ENCODE measurements at regions not wholly inside any gene's neighbourhood (a gene's known extent, or its start where the extent isn't known, plus 50 kb on each side); places are given as distances from the start of the nearest gene placed in this dataset.
"Not testable (repeated sequence)": the region's sequence is repeated elsewhere in the genome, so short reads cannot be mapped to it uniquely, and the experiment has no call there.

- no peak for DNase-seq (ENCODE audit: low read depth in 2 of 2)
These were observed 476.7 kb upstream of the CBLB start for GRCh38 chr3:106345353-106346027.

GRCh38 chr3:106347350-106347749 lies 478.5 kb upstream of the CBLB start:
- DNase-seq (ENCODE audit: low read depth in 2 of 2): no peak

GRCh38 chr3:106348139-106348690 lies 479.4 kb upstream of the CBLB start:
- DNase-seq (ENCODE audit: low read depth in 2 of 2): no peak

GRCh38 chr3:106349191-106349881 lies 480.5 kb upstream of the CBLB start:
- no peak for DNase-seq (ENCODE audit: low read depth in 2 of 2)

- DNase-seq (ENCODE audit: low read depth in 2 of 2): no peak
These were observed 487.1 kb upstream of the CBLB start for GRCh38 chr3:106355873-106356272.

- DNase-seq (ENCODE audit: low read depth in 2 of 2): no peak
These were observed 490.9 kb upstream of the CBLB start for GRCh38 chr3:106359692-106360091.

- not testable (repeated sequence) for DNase-seq (ENCODE audit: low read depth in 2 of 2)
These were observed 492.1 kb upstream of the CBLB start for GRCh38 chr3:106360901-106361300.

GRCh38 chr3:106364477-106364876 lies 495.7 kb upstream of the CBLB start:
- DNase-seq (ENCODE audit: low read depth in 2 of 2): no peak

GRCh38 chr3:106365061-106365691 lies 496.4 kb upstream of the CBLB start:
- DNase-seq (ENCODE audit: low read depth in 2 of 2): no peak

GRCh38 chr3:106366352-106366751 lies 497.5 kb upstream of the CBLB start:
- DNase-seq (ENCODE audit: low read depth in 2 of 2): no peak

- no peak for DNase-seq (ENCODE audit: low read depth in 2 of 2)
These were observed 498.7 kb upstream of the CBLB start for GRCh38 chr3:106367496-106367895.

- no peak for DNase-seq (ENCODE audit: low read depth in 2 of 2)
These were observed 502.6 kb upstream of the CBLB start for GRCh38 chr3:106371221-106371970.

- no peak for DNase-seq (ENCODE audit: low read depth in 2 of 2)
These were observed 503.4 kb upstream of the CBLB start for GRCh38 chr3:106371971-106372805.

GRCh38 chr3:106372806-106373190 lies 504.0 kb upstream of the CBLB start:
- no peak for DNase-seq (ENCODE audit: low read depth in 2 of 2)

GRCh38 chr3:106376016-106376570 lies 507.3 kb upstream of the CBLB start:
- no peak for DNase-seq (ENCODE audit: low read depth in 2 of 2)

GRCh38 chr3:106379251-106379750 lies 510.5 kb upstream of the CBLB start:
- no peak for DNase-seq (ENCODE audit: low read depth in 2 of 2)

GRCh38 chr3:106380232-106380631 lies 511.4 kb upstream of the CBLB start:
- DNase-seq (ENCODE audit: low read depth in 2 of 2): no peak

- DNase-seq (ENCODE audit: low read depth in 2 of 2): no peak
These were observed 512.6 kb upstream of the CBLB start for GRCh38 chr3:106381286-106381938.

- DNase-seq (ENCODE audit: low read depth in 2 of 2): no peak
These were observed 513.1 kb upstream of the CBLB start for GRCh38 chr3:106381939-106382335.

GRCh38 chr3:106386050-106386449 lies 517.2 kb upstream of the CBLB start:
- DNase-seq (ENCODE audit: low read depth in 2 of 2): no peak

All from stimulated activated CD4-positive, alpha-beta T cell treated with anti-CD3 and anti-CD28 coated beads, Interleukin-4, amount 100 ng/mL, for 48 hours (primary cell).